ENCODE measurements at regions not wholly inside any gene's neighbourhood (a gene's known extent, or its start where the extent isn't known, plus 50 kb on each side); places are given as distances from the start of the nearest gene placed in this dataset.

- TF ChIP-seq CREB1 (IDR thresholded peaks at IDR 0.05; ENCODE audit: low read depth), result no peak
- TF ChIP-seq FOXM1 (IDR thresholded peaks at IDR 0.05; ENCODE audit: borderline replicate concordance, low read depth), result no peak
- no peak for TF ChIP-seq TAF1 (IDR thresholded peaks at IDR 0.05; ENCODE audit: low read depth)
- TF ChIP-seq RAD21 (IDR thresholded peaks at IDR 0.05; ENCODE audit: low read depth), result no peak
- no peak for TF ChIP-seq EGR1 (IDR thresholded peaks at IDR 0.05)
- TF ChIP-seq ZBTB7A (IDR thresholded peaks at IDR 0.05; ENCODE audit: low read depth), result no peak
- TF ChIP-seq NFIC (IDR thresholded peaks at IDR 0.05), result no peak
- TF ChIP-seq TCF12 (IDR thresholded peaks at IDR 0.05; ENCODE audit: low read depth), result no peak
- no peak for TF ChIP-seq EP300 (IDR thresholded peaks at IDR 0.05; ENCODE audit: borderline replicate concordance)
- no peak for TF ChIP-seq MAX (IDR thresholded peaks at IDR 0.05)
These were observed 130.6 kb upstream of the SEMA6D start for GRCh38 chr15:47586653-47587224.

- TF ChIP-seq TEAD4 (IDR thresholded peaks at IDR 0.05), result no peak
- no peak for TF ChIP-seq REST (IDR thresholded peaks at IDR 0.05; ENCODE audit: low read depth)
- no peak for TF ChIP-seq EP300 (IDR thresholded peaks at IDR 0.05; ENCODE audit: borderline replicate concordance)
- no peak for TF ChIP-seq FOXM1 (IDR thresholded peaks at IDR 0.05; ENCODE audit: borderline replicate concordance, low read depth)
- TF ChIP-seq YY1 (IDR thresholded peaks at IDR 0.05; ENCODE audit: low read depth), result no peak
- no peak for TF ChIP-seq TCF12 (IDR thresholded peaks at IDR 0.05; ENCODE audit: low read depth)
These were observed 129.1 kb upstream of the SEMA6D start for GRCh38 chr15:47587940-47588802.

- no peak for TF ChIP-seq YY1 (IDR thresholded peaks at IDR 0.05; ENCODE audit: low read depth)
- TF ChIP-seq RAD21 (IDR thresholded peaks at IDR 0.05; ENCODE audit: low read depth), result no peak
- TF ChIP-seq USF1 (IDR thresholded peaks at IDR 0.05), result no peak
- no peak for TF ChIP-seq MAX (IDR thresholded peaks at IDR 0.05)
- TF ChIP-seq EGR1 (IDR thresholded peaks at IDR 0.05), result no peak
- TF ChIP-seq NFIC (IDR thresholded peaks at IDR 0.05), result no peak
- TF ChIP-seq CEBPB (IDR thresholded peaks at IDR 0.05), result no peak
- TF ChIP-seq TEAD4 (IDR thresholded peaks at IDR 0.05), result no peak
- no peak for TF ChIP-seq TCF12 (IDR thresholded peaks at IDR 0.05; ENCODE audit: low read depth)
- no peak for TF ChIP-seq FOXM1 (IDR thresholded peaks at IDR 0.05; ENCODE audit: borderline replicate concordance, low read depth)
- TF ChIP-seq REST (IDR thresholded peaks at IDR 0.05; ENCODE audit: low read depth), result no peak
- TF ChIP-seq TAF1 (IDR thresholded peaks at IDR 0.05; ENCODE audit: low read depth), result no peak
- no peak for TF ChIP-seq ZBTB7A (IDR thresholded peaks at IDR 0.05; ENCODE audit: low read depth)
- no peak for TF ChIP-seq EP300 (IDR thresholded peaks at IDR 0.05; ENCODE audit: borderline replicate concordance)
- no peak for TF ChIP-seq CREB1 (IDR thresholded peaks at IDR 0.05; ENCODE audit: low read depth)
These were observed 128.3 kb upstream of the SEMA6D start for GRCh38 chr15:47588958-47589357.

GRCh38 chr15:47598996-47599395 is 118.3 kb upstream of the SEMA6D start:
- TF ChIP-seq ZBTB7A (IDR thresholded peaks at IDR 0.05; ENCODE audit: low read depth) (no peak), YY1 (IDR thresholded peaks at IDR 0.05; ENCODE audit: low read depth) (no peak), RAD21 (IDR thresholded peaks at IDR 0.05; ENCODE audit: low read depth) (no peak), MAX (IDR thresholded peaks at IDR 0.05) (no peak), CEBPB (IDR thresholded peaks at IDR 0.05) (no peak)

GRCh38 chr15:47599806-47600205 is 117.5 kb upstream of the SEMA6D start:
- no peak for TF ChIP-seq TAF1 (IDR thresholded peaks at IDR 0.05; ENCODE audit: low read depth)
- TF ChIP-seq USF1 (IDR thresholded peaks at IDR 0.05), result no peak
- TF ChIP-seq EGR1 (IDR thresholded peaks at IDR 0.05), result no peak
- no peak for TF ChIP-seq EP300 (IDR thresholded peaks at IDR 0.05; ENCODE audit: borderline replicate concordance)
- TF ChIP-seq TCF12 (IDR thresholded peaks at IDR 0.05; ENCODE audit: low read depth), result no peak
- TF ChIP-seq NFIC (IDR thresholded peaks at IDR 0.05), result no peak
- TF ChIP-seq CREB1 (IDR thresholded peaks at IDR 0.05; ENCODE audit: low read depth), result no peak
- TF ChIP-seq CEBPB (IDR thresholded peaks at IDR 0.05), result no peak
- TF ChIP-seq TEAD4 (IDR thresholded peaks at IDR 0.05), result no peak
- no peak for TF ChIP-seq FOXM1 (IDR thresholded peaks at IDR 0.05; ENCODE audit: borderline replicate concordance, low read depth)
- no peak for TF ChIP-seq MAX (IDR thresholded peaks at IDR 0.05)
- no peak for TF ChIP-seq RAD21 (IDR thresholded peaks at IDR 0.05; ENCODE audit: low read depth)
- TF ChIP-seq YY1 (IDR thresholded peaks at IDR 0.05; ENCODE audit: low read depth), result no peak
- no peak for TF ChIP-seq REST (IDR thresholded peaks at IDR 0.05; ENCODE audit: low read depth)
- no peak for TF ChIP-seq ZBTB7A (IDR thresholded peaks at IDR 0.05; ENCODE audit: low read depth)
